Lower leg skin (tissue), 4 donors: ENCODE measurements at regions not wholly inside any gene's neighbourhood (a gene's known extent, or its start where the extent isn't known, plus 50 kb on each side); places are given as distances from the start of the nearest gene placed in this dataset.
"Not testable (repeated sequence)": the region's sequence is repeated elsewhere in the genome, so short reads cannot be mapped to it uniquely, and the experiment has no call there.

ENCODE experiments used
- DNase-seq, 2 donors: peaks; one replicate each; pipeline ENCODE4 v3.0.0-alpha.2; 2019; ENCODE audit warnings: low spot score in 2 of 2
- H3K4me3 ChIP-seq: fragments of 200-600 bp; sonication (generic); 2 replicates; pipeline ENCODE4 v1.5.1; 2017; ENCODE audit warnings: mild to moderate bottlenecking, low read depth; ENCODE audit not compliant: poor library complexity, severe bottlenecking
- CTCF ChIP-seq, 3 donors: fragments of 450-650 bp; IDR thresholded peaks; one replicate each; pipeline ENCODE4 v1.5.1; 2016; ENCODE audit warnings: antibody characterized with exemption in 3 of 3, mild to moderate bottlenecking in 3 of 3, moderate library complexity in 2 of 3
- POLR2A ChIP-seq, 2 donors: fragments of 450-650 bp; IDR thresholded peaks; one replicate each; pipeline ENCODE4 v1.6.1; 2016 to 2017; ENCODE audit warnings: antibody characterized with exemption in 2 of 2, mild to moderate bottlenecking in 1 of 2, moderate library complexity in 1 of 2
- WGBS, 2 donors: methylation state at CpG; one replicate each; pipeline ENCODE4 v1.1.5; 2018; 5-methylcytosine and 5-hydroxymethylcytosine counted together
- intact Hi-C: fragments of 100-400 bp; cut with DNase I; formaldehyde crosslinking; loops from one replicate; pipeline ENCODE4 v1.15.0; 2023; ENCODE audit warnings: low total_unique reads

GRCh38 chr3:70464876-70465275, 152.4 kb upstream of the MDFIC2 start:
- WGBS, 2 donors = 63 to 66% methylated on average over 5 of the region's 5 CpGs
- intact Hi-C loops = no loop called here
- no peak for TF ChIP-seq POLR2A (IDR thresholded peaks at IDR 0.05)
- TF ChIP-seq CTCF (IDR thresholded peaks at IDR 0.05) = no peak

GRCh38 chr3:70464465-70464864, 152.0 kb upstream of the MDFIC2 start:
- intact Hi-C loops = no loop called here
- 59 to 64% methylated on average over 5 of the region's 5 CpGs for WGBS, 2 donors
- H3K4me3 ChIP-seq = no peak overlapping the region
- TF ChIP-seq CTCF (IDR thresholded peaks at IDR 0.05) (no peak), POLR2A (IDR thresholded peaks at IDR 0.05) (no peak)
- DNase-seq = no peak

More at GRCh38 chr3:70464876-70465275, 152.4 kb upstream of the MDFIC2 start:
- H3K4me3 ChIP-seq = no peak overlapping the region
- DNase-seq = no peak

- DNase-seq, H3K4me3 ChIP-seq, intact Hi-C loops: not testable (repeated sequence)
- 41 to 96% methylated on average over 2 of the region's 2 CpGs for WGBS, 2 donors
Measured at GRCh38 chr3:70450220-70450619, 137.8 kb upstream of the MDFIC2 start.

GRCh38 chr3:70435422-70435821, 123.0 kb upstream of the MDFIC2 start:
- WGBS, 2 donors = 77 to 90% methylated on average over 2 of the region's 2 CpGs
- intact Hi-C loops, H3K4me3 ChIP-seq, DNase-seq: not testable (repeated sequence)

- intact Hi-C loops = no loop called here
- no peak overlapping the region for H3K4me3 ChIP-seq
- 95 to 97% methylated on average over 1 of the region's 1 CpG for WGBS, 2 donors
- no peak for DNase-seq
- no peak for TF ChIP-seq CTCF (IDR thresholded peaks at IDR 0.05)
- TF ChIP-seq POLR2A (IDR thresholded peaks at IDR 0.05) = no peak
Measured at GRCh38 chr3:70433091-70433490, 120.7 kb upstream of the MDFIC2 start.

- no peak for DNase-seq
- intact Hi-C loops = no loop called here
- no peak overlapping the region for H3K4me3 ChIP-seq
- WGBS, 2 donors = 78 to 82% methylated on average over 1 of the region's 1 CpG
- TF ChIP-seq POLR2A (IDR thresholded peaks at IDR 0.05) (no peak), CTCF (IDR thresholded peaks at IDR 0.05) (no peak)
Measured at GRCh38 chr3:70431911-70432310, 119.5 kb upstream of the MDFIC2 start.

GRCh38 chr3:70426071-70426470, 113.6 kb upstream of the MDFIC2 start:
- H3K4me3 ChIP-seq = no peak overlapping the region
- TF ChIP-seq POLR2A (IDR thresholded peaks at IDR 0.05) = no peak
- no peak for TF ChIP-seq CTCF (IDR thresholded peaks at IDR 0.05)
- no peak for DNase-seq
- intact Hi-C loops = no loop called here
